Epithelial cell of esophagus (primary cell): ENCODE measurements at regions not wholly inside any gene's neighbourhood (a gene's known extent, or its start where the extent isn't known, plus 50 kb on each side); places are given as distances from the start of the nearest gene placed in this dataset.
"Not testable (repeated sequence)": the region's sequence is repeated elsewhere in the genome, so short reads cannot be mapped to it uniquely, and the experiment has no call there.

ENCODE experiments used
- DNase-seq: peaks from one replicate; pipeline ENCODE4 v3.0.0; 2010; ENCODE audit warnings: low read depth
- H3K4me3 ChIP-seq: 2 replicates; pipeline ENCODE4 v1.5.1; 2011; ENCODE audit warnings: mild to moderate bottlenecking, low read length, control low read depth
- TF ChIP-seq, protein P1 (sequence below): IDR thresholded peaks from 2 replicates; pipeline ENCODE4 v1.5.1; 2011; ENCODE audit warnings: low read depth, mild to moderate bottlenecking, low read length, control low read depth, inconsistent platforms; ENCODE audit not compliant: insufficient read depth; ENCODE audit errors: missing control alignments

DNA sequence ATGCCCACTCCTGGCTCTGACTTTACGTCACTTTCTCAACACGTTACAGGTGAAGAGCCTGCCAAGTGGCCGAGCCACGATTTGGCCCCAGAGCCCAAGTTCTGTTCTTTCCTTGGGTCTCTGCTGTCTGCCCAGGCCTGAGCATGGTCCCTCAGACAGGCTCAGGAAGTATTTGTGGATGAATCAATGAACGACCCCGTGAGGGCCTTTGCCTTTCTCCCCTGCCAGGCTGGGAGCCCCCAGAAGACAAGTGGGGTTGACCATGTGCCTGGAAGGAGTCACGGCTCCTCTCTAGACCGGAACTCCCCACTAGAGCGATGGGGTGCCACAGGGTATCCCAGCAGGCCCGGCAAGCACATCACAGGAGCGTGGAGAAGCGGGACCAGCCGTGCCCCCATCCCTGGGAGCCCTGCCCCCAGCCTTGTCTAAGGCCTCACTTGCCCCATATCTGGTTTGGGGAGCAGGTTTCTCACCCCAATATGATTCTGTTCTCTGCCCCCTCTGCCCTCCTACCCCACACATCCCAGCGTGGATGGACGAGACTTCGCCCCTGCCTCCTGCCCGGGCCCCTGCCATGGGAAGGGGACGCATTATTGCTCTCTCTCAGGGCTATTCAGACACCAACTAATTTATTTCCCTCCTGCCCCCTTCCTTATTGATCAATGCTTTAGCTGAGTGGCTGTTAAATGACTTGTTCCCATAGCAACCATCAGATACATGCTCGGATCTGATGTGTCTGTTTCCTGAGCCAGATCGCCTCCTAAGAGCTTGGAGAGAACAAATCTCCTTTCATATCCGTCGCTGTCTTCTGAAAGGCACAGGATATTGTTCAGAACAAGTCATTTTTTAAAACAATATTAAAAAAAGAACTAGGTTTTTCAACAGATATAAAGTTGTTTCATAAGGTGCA is 69.0 kb downstream of the DIO3 start:
- no peak overlapping the region for H3K4me3 ChIP-seq
- DNase-seq, result no peak
- TF ChIP-seq, protein P1, sequence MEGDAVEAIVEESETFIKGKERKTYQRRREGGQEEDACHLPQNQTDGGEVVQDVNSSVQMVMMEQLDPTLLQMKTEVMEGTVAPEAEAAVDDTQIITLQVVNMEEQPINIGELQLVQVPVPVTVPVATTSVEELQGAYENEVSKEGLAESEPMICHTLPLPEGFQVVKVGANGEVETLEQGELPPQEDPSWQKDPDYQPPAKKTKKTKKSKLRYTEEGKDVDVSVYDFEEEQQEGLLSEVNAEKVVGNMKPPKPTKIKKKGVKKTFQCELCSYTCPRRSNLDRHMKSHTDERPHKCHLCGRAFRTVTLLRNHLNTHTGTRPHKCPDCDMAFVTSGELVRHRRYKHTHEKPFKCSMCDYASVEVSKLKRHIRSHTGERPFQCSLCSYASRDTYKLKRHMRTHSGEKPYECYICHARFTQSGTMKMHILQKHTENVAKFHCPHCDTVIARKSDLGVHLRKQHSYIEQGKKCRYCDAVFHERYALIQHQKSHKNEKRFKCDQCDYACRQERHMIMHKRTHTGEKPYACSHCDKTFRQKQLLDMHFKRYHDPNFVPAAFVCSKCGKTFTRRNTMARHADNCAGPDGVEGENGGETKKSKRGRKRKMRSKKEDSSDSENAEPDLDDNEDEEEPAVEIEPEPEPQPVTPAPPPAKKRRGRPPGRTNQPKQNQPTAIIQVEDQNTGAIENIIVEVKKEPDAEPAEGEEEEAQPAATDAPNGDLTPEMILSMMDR, result no peak

DNA sequence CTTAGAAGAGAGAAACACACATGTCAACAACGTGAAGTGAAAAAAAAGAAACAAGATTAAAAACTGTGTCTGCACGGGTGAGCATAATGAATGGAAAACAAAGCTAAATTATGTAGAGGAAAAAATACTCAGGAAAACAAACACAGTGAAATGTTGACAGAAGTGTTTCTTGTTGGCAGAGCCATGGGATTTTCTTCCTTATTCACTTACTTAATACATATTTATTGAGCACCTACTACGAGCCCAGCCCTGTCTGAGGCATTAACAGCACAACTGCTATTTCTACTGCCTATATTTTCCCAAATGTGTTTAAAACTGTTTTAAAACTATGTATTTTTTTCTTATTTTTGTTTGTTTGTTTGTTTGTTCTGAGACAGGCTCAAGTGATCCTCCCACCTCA is 69.9 kb downstream of the DIO3 start:
- TF ChIP-seq, protein P1, result no peak
- no peak for DNase-seq
- no peak overlapping the region for H3K4me3 ChIP-seq

DNA sequence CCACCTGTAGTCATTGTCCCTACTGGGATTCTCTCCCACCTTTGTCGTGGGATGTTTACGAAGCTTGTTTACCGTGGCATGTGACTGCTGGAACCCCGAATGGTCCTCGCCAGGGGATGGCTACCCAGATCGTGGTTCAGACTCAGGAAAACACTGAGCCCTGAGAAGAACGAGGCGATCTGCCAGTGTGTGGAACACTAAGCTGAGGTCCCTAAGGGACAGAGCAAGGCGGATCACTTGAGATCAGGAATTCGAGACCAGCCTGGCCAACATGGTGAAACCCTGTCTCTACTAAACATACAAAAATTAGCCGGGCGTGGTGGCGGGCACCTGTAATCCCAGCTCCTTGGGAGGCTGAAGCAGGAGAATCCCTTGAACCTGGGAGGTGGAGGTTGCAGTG is 70.7 kb downstream of the DIO3 start:
- not testable (repeated sequence) for DNase-seq, H3K4me3 ChIP-seq

- DNase-seq, result no peak
- no peak overlapping the region for H3K4me3 ChIP-seq
- TF ChIP-seq, protein P1, result no peak
Measured at GRCh38 chr14:101632520-101632919, 71.2 kb downstream of the DIO3 start.

DNA sequence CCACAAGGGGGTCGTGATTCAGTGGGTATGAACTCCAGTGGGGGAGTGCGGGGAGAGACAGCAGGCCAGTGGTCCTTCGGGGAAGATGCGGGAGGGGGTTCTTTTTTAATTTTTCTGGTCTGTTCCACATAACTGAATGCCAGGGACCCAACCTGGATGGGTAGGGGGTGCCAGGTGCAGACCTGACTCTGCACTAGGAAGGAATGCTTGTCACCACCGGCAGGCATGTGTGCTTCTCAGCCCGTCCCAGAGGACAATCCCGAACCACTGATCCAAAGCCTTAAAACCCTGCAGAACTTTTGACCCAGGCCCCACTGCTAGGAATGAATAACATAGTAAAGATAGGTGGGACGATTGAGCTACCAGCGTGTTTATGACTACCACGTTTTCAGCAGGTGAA is 72.0 kb downstream of the DIO3 start:
- no peak overlapping the region for H3K4me3 ChIP-seq
- TF ChIP-seq, protein P1, result no peak
- DNase-seq, result no peak

DNA sequence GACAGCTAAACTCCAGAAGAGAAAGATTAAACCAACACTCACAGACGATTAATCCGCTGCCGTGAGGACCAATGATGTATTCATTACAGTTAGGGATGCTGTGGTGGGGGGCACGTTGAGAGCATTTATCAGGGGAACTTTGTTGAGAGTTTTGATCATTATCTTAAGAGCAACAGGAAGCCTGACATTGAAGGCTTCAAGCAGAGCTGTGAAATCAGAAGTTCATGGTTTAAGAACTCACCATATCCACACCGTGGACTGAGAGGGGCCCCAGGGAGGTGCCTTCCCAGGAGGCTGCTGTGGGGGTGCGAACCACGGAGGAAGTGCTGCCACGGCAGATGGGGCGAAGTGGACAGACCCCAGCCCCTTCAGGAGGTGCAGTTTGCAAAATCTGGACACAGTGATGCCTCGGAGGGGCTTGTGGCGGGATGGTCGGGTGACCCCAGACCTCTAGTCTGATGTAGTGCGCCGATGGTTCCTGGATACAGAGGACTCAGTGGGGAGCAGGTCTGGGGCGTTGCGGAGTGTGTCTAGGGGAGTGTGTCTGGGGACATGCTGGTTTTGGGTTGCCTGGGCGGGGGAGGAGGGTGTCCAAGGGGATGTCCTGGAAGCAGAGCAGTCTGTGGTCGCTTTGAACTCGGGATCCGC is 73.0 kb downstream of the DIO3 start:
- no peak for DNase-seq
- TF ChIP-seq, protein P1, result no peak
- no peak overlapping the region for H3K4me3 ChIP-seq

DNA sequence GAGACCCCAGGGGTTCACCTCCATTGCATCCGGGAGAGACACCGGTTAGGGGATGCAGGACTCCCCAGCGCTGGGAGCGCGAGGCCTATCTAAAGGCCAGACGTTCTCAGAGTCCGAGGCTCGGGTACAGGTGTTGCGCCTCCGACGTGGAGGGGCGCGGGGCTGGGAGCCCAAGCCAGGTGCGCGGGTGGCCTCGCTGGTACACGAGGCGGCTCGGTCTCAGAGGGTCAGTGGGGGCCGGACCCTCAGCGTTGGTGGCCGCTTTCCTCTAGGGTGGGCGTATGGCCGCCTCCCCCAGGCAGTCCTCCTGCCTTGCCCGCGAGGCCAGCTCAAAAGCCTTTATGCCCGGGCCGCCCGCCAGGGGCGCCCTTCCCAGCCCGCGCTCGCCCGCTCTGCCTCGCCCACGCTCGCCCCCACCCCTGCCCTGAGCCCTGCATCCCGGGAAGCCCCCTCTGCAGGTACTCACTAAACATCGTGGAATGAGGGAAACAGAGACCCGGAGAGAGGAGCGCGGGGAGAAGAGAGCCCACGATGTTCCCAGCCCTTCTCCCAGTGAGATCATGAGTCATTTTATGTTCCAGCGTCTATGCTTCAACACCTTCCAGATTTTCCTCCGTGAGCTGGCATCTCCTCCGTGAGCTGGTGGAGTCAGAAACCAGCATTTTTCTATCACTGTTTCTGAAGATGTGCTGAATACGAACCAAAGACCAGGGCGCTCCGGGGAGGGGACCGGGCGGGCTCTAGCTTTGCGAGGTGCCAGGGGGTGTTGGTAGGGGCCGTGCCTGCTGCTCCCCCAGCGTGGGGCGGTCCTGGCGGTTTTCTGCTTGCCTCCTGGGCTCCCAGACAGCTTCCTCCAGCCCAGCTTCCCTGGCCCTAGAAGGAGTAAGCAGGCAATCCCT is 73.8 kb downstream of the DIO3 start:
- no peak for DNase-seq
- TF ChIP-seq, protein P1, result no peak
- no peak overlapping the region for H3K4me3 ChIP-seq
